AG10803 (cell line): ENCODE measurements at regions not wholly inside any gene's neighbourhood (a gene's known extent, or its start where the extent isn't known, plus 50 kb on each side); places are given as distances from the start of the nearest gene placed in this dataset.
A peak's percentile ranks its signal among the peaks of the same experiment; 100 is the strongest.

Experiments
- DNase-seq: peaks from one replicate; pipeline ENCODE4 v3.0.0; 2010; ENCODE audit warnings: low read depth
- H3K4me3 ChIP-seq: 2 replicates; pipeline ENCODE4 v1.5.1; 2011; ENCODE audit warnings: mild to moderate bottlenecking, low read length, control low read depth
- CTCF ChIP-seq: conservative IDR thresholded peaks from 2 replicates; pipeline ENCODE4 v1.5.1; 2011; ENCODE audit warnings: mild to moderate bottlenecking, low read length, control low read depth, inconsistent platforms

GRCh38 chr9:104278929-104279496, 184.9 kb downstream of the SMC2 start:
- no peak for DNase-seq
- TF ChIP-seq CTCF = no peak
- no peak overlapping the region for H3K4me3 ChIP-seq

GRCh38 chr9:104279535-104280177, 185.5 kb downstream of the SMC2 start:
- no peak overlapping the region for H3K4me3 ChIP-seq
- no peak for TF ChIP-seq CTCF
- peak; percentile 64 for DNase-seq

GRCh38 chr9:104280178-104280560, 186.1 kb downstream of the SMC2 start:
- no peak for TF ChIP-seq CTCF
- peak; percentile 11 for DNase-seq
- no peak overlapping the region for H3K4me3 ChIP-seq

- DNase-seq = no peak
- H3K4me3 ChIP-seq = no peak overlapping the region
- TF ChIP-seq CTCF = no peak
Observed at GRCh38 chr9:104280711-104281110, 186.6 kb downstream of the SMC2 start.

GRCh38 chr9:104286187-104286586, 192.1 kb downstream of the SMC2 start:
- no peak for TF ChIP-seq CTCF
- DNase-seq = no peak
- H3K4me3 ChIP-seq = no peak overlapping the region

GRCh38 chr9:104286799-104287198, 192.7 kb downstream of the SMC2 start:
- no peak for DNase-seq
- H3K4me3 ChIP-seq = no peak overlapping the region
- TF ChIP-seq CTCF = no peak

- no peak for DNase-seq
- TF ChIP-seq CTCF = no peak
- no peak overlapping the region for H3K4me3 ChIP-seq
Observed at GRCh38 chr9:104287253-104287878, 193.3 kb downstream of the SMC2 start.
